ENCODE measurements at regions not wholly inside any gene's neighbourhood (a gene's known extent, or its start where the extent isn't known, plus 50 kb on each side); places are given as distances from the start of the nearest gene placed in this dataset.

DNA sequence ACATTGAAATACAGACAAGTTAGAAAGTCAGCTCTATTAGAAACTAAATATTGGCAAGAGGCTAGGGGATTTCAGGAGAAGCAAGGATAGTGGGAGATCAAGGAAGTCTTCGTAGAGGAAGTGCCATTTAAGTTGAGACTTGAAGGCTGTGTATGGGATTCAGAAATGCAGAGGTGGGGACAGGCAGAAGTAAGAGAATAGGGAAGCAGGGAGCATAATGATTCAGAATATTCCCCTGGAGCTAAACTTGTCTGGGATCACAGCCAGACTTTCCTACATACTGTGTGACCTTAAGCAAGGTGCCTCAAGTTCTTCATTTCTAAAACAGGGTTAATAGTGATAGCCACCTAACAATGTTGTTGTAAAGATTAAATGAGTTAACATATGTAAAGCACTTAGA, 108.8 kb downstream of the DDIT4L start:
- TF ChIP-seq, protein P1, sequence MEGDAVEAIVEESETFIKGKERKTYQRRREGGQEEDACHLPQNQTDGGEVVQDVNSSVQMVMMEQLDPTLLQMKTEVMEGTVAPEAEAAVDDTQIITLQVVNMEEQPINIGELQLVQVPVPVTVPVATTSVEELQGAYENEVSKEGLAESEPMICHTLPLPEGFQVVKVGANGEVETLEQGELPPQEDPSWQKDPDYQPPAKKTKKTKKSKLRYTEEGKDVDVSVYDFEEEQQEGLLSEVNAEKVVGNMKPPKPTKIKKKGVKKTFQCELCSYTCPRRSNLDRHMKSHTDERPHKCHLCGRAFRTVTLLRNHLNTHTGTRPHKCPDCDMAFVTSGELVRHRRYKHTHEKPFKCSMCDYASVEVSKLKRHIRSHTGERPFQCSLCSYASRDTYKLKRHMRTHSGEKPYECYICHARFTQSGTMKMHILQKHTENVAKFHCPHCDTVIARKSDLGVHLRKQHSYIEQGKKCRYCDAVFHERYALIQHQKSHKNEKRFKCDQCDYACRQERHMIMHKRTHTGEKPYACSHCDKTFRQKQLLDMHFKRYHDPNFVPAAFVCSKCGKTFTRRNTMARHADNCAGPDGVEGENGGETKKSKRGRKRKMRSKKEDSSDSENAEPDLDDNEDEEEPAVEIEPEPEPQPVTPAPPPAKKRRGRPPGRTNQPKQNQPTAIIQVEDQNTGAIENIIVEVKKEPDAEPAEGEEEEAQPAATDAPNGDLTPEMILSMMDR (IDR thresholded peaks at IDR 0.05), result no peak
- TF ChIP-seq POLR2AphosphoS5 (IDR thresholded peaks at IDR 0.05) (no peak), POLR2A (IDR thresholded peaks at IDR 0.05) (no peak)
